B cell (primary cell): ENCODE measurements at regions not wholly inside any gene's neighbourhood (a gene's known extent, or its start where the extent isn't known, plus 50 kb on each side); places are given as distances from the start of the nearest gene placed in this dataset.

Source experiments
- ATAC-seq: fragments of 200-7000 bp; cut with Tn5 transposase; one replicate; pipeline ENCODE4 v1.10.0; 2021; ENCODE audit warnings: low read depth, mild to moderate bottlenecking, moderate number of reproducible peaks, moderate library complexity
- CTCF ChIA-PET: fragments of 350-600 bp; sonication (Branson Sonifier 250); formaldehyde crosslinking; loops from one replicate; lab custom pipeline; 2021; ENCODE audit warnings: antibody characterized with exemption, inconsistent platforms; lab: Charles Lee
- POLR2A ChIA-PET: fragments of 350-600 bp; sonication (Branson Sonifier 250); formaldehyde crosslinking; loops from one replicate; lab custom pipeline; 2021; ENCODE audit warnings: antibody characterized with exemption; lab: Charles Lee
- DNase-seq: peaks from one replicate; pipeline ENCODE4 v3.0.0; 2013
- H2AFZ ChIP-seq: 2 replicates; pipeline ENCODE4 v1.6.1; 2012; ENCODE audit warnings: mild to moderate bottlenecking, low read depth, low read length; ENCODE audit not compliant: insufficient read depth, poor library complexity, severe bottlenecking
- H3K27ac ChIP-seq, 2 donors: 1 replicate in 1 of 2; 2 replicates in 1 of 2; pipeline ENCODE4 v1.5.1; 2012 to 2013; ENCODE audit warnings: low read length in 2 of 2, mild to moderate bottlenecking in 2 of 2, moderate library complexity in 1 of 2
- H3K27me3 ChIP-seq, 4 experiments: fragments of 200-600 bp in 1 of 4; sonication (generic) in 1 of 4; replicated peaks in 1 of 4; 1 replicate in 2 of 4; 2 replicates in 2 of 4; pipeline versions ENCODE4 v1.6.1 to v1.7.0; 2013 to 2016; ENCODE audit warnings: low read length in 3 of 4, mild to moderate bottlenecking in 2 of 4, mixed read lengths in 1 of 4, moderate library complexity in 1 of 4; ENCODE audit not compliant: insufficient read depth in 4 of 4, control insufficient read depth in 3 of 4; ENCODE audit errors: control extremely low read depth in 1 of 4
- H3K36me3 ChIP-seq, 2 experiments: replicated peaks in 1 of 2; 1 replicate in 1 of 2; 2 replicates in 1 of 2; pipeline versions ENCODE4 v1.6.1 to v1.7.1; 2013; ENCODE audit warnings: low read length in 1 of 2; ENCODE audit not compliant: insufficient read depth in 2 of 2, control insufficient read depth in 1 of 2; ENCODE audit errors: control extremely low read depth in 1 of 2, extremely low read depth in 1 of 2
- H3K4me1 ChIP-seq, 2 donors: fragments of 200-600 bp in 1 of 2; sonication (generic) in 1 of 2; 1 replicate in 1 of 2; 2 replicates in 1 of 2; pipeline versions ENCODE4 v1.5.1 to v1.6.1; 2013 to 2017; ENCODE audit warnings: low read length in 2 of 2; ENCODE audit not compliant: control insufficient read depth in 2 of 2, insufficient read depth in 2 of 2
- H3K4me2 ChIP-seq: replicated peaks from 2 replicates; pipeline ENCODE3; 2012; ENCODE audit warnings: mild to moderate bottlenecking, low read depth, low read length; ENCODE audit not compliant: poor library complexity, severe bottlenecking
- H3K4me3 ChIP-seq, 5 experiments: fragments of 200-600 bp in 1 of 5; sonication (generic) in 1 of 5; 1 replicate in 3 of 5; 2 replicates in 2 of 5; pipeline versions ENCODE4 v1.5.1 to v1.7.0; 2011 to 2016; ENCODE audit warnings: low read length in 4 of 5, mild to moderate bottlenecking in 4 of 5, low read depth in 2 of 5, control low read depth in 1 of 5, moderate library complexity in 1 of 5; ENCODE audit not compliant: insufficient read depth in 1 of 5; ENCODE audit errors: control extremely low read depth in 1 of 5, extremely low read depth in 1 of 5
- H3K79me2 ChIP-seq: fragments of 200-600 bp; sonication (generic); one replicate; pipeline ENCODE4 v1.6.0; 2016; ENCODE audit warnings: low read length; ENCODE audit not compliant: control insufficient read depth, insufficient read depth
- H3K9ac ChIP-seq: fragments of 200-600 bp; sonication (generic); 2 replicates; pipeline ENCODE4 v1.6.1; 2017; ENCODE audit warnings: mild to moderate bottlenecking, low read length, moderate library complexity
- H3K9me3 ChIP-seq, 3 donors: one replicate each; pipeline versions ENCODE4 v1.6.1 to v1.7.1; 2013; ENCODE audit warnings: low read length in 2 of 3; ENCODE audit not compliant: control insufficient read depth in 2 of 3, insufficient read depth in 1 of 3; ENCODE audit errors: control extremely low read depth in 1 of 3
- H4K20me1 ChIP-seq: 2 replicates; pipeline ENCODE4 v1.6.0; 2012; ENCODE audit warnings: mild to moderate bottlenecking, low read length; ENCODE audit not compliant: insufficient read depth, control insufficient read depth, poor library complexity, severe bottlenecking
- H3K27ac Mint-ChIP-seq: one replicate; pipeline ENCODE4 v1.8.0; 2021; ENCODE audit warnings: mixed read lengths
- H3K27me3 Mint-ChIP-seq: one replicate; pipeline ENCODE4 v1.8.0; 2021; ENCODE audit warnings: mixed read lengths
- H3K4me1 Mint-ChIP-seq: one replicate; pipeline ENCODE4 v1.8.0; 2021; ENCODE audit warnings: mixed read lengths
- H3K4me3 Mint-ChIP-seq: one replicate; pipeline ENCODE4 v1.8.0; 2021; ENCODE audit warnings: mixed read lengths
- H3K9me3 Mint-ChIP-seq: one replicate; pipeline ENCODE4 v1.8.0; 2022; ENCODE audit warnings: mixed read lengths; ENCODE audit not compliant: insufficient read depth
- EZH2 ChIP-seq: IDR thresholded peaks from 2 replicates; pipeline ENCODE4 v1.6.1; 2012; ENCODE audit warnings: borderline replicate concordance, low read depth, mild to moderate bottlenecking, moderate library complexity, low read length; ENCODE audit not compliant: insufficient read depth, poor library complexity, severe bottlenecking
- WGBS: methylation state at CpG from one replicate; pipeline ENCODE4 v1.1.5; 2013; ENCODE audit warnings: missing lambda C conversion rate; ENCODE audit not compliant: insufficient coverage; 5-methylcytosine and 5-hydroxymethylcytosine counted together
- intact Hi-C: fragments of 100-400 bp; cut with micrococcal nuclease; formaldehyde crosslinking; loops from one replicate; pipeline ENCODE4 v1.10.0; 2022
- TF ChIP-seq, protein P1 (sequence below): fragments of 200-600 bp; IDR thresholded peaks from one replicate; pipeline ENCODE4 v1.8.0; 2022; ENCODE audit warnings: antibody characterized with exemption, mild to moderate bottlenecking

DNA sequence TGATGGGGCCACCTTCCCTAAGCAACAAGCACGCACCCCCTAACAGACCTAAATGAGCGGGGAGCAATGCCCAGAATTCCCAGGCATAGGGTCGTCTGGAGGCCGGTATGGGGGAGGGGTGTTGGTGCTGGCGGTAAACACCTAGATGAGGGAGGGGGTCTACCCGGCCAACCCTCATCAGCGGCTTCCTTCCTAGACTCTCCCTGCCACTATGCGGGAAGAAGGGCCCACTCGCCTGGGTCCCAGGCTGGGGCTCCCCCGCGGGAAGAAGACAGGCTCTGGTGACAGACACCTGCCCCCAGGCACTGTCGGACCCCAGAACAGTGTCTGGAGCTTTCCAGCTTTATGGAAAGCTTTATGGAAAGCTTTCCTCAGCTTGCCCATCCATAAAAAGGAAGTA, 519.0 kb upstream of the SEMA6A start:
- Histone ChIP-seq H3K27me3 (no peaks in the 10 kb centered on the region), H3K36me3 (no peaks in the 10 kb centered on the region), H3K9ac (no peak overlapping the region), H3K79me2 (no peaks in the 10 kb centered on the region), H4K20me1 (no peaks in the 10 kb centered on the region), H3K4me2 (no peak overlapping the region), H3K4me1 (no peaks in the 10 kb centered on the region), H3K9me3 (peaks cover 0 to 11% (median 0%) of the 10 kb centered on the region in 3 donors), H3K27ac (no peak overlapping the region), H3K4me3 (no peak overlapping the region), H2AFZ (no peak overlapping the region)
- ATAC-seq (no peak), DNase-seq (no peak)
- WGBS: 95% methylated on average over 7 of the region's 12 CpGs
- ChIA-PET POLR2A (no interaction called here), CTCF (no interaction called here)
- Mint-ChIP-seq H3K4me1 (no peaks in the 10 kb centered on the region), H3K4me3 (no peak overlapping the region), H3K27ac (no peak overlapping the region), H3K9me3 (no peaks in the 10 kb centered on the region), H3K27me3 (no peaks in the 10 kb centered on the region)
- intact Hi-C loops: no loop called here
- TF ChIP-seq, protein P1, sequence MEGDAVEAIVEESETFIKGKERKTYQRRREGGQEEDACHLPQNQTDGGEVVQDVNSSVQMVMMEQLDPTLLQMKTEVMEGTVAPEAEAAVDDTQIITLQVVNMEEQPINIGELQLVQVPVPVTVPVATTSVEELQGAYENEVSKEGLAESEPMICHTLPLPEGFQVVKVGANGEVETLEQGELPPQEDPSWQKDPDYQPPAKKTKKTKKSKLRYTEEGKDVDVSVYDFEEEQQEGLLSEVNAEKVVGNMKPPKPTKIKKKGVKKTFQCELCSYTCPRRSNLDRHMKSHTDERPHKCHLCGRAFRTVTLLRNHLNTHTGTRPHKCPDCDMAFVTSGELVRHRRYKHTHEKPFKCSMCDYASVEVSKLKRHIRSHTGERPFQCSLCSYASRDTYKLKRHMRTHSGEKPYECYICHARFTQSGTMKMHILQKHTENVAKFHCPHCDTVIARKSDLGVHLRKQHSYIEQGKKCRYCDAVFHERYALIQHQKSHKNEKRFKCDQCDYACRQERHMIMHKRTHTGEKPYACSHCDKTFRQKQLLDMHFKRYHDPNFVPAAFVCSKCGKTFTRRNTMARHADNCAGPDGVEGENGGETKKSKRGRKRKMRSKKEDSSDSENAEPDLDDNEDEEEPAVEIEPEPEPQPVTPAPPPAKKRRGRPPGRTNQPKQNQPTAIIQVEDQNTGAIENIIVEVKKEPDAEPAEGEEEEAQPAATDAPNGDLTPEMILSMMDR: no peak
- no peak for TF ChIP-seq EZH2

GRCh38 chr5:117089001-117089400, 514.4 kb upstream of the SEMA6A start:
- no peak overlapping the region for H3K4me3 ChIP-seq
- POLR2A ChIA-PET: no interaction called here
- 94% methylated on average over 2 of the region's 2 CpGs for WGBS

More at GRCh38 chr5:117089001-117089400, 514.4 kb upstream of the SEMA6A start:
- ATAC-seq: no peak
- Mint-ChIP-seq H3K4me3 (no peak overlapping the region), H3K27ac (no peak overlapping the region), H3K9me3 (peaks cover 3% of the 10 kb centered on the region), H3K4me1 (no peaks in the 10 kb centered on the region), H3K27me3 (no peaks in the 10 kb centered on the region)
- Histone ChIP-seq H3K27me3 (no peaks in the 10 kb centered on the region), H3K79me2 (no peaks in the 10 kb centered on the region), H4K20me1 (no peaks in the 10 kb centered on the region), H3K27ac (no peak overlapping the region), H2AFZ (no peak overlapping the region), H3K4me1 (no peaks in the 10 kb centered on the region), H3K9ac (no peak overlapping the region), H3K4me2 (no peak overlapping the region), H3K9me3 (peaks cover 0 to 6% (median 0%) of the 10 kb centered on the region in 3 donors), H3K36me3 (no peaks in the 10 kb centered on the region)
- TF ChIP-seq, protein P1: no peak
- TF ChIP-seq EZH2: no peak
- CTCF ChIA-PET: no interaction called here
- intact Hi-C loops: no loop called here
- DNase-seq: no peak
